ENCODE measurements at regions not wholly inside any gene's neighbourhood (a gene's known extent, or its start where the extent isn't known, plus 50 kb on each side); places are given as distances from the start of the nearest gene placed in this dataset.

DNA sequence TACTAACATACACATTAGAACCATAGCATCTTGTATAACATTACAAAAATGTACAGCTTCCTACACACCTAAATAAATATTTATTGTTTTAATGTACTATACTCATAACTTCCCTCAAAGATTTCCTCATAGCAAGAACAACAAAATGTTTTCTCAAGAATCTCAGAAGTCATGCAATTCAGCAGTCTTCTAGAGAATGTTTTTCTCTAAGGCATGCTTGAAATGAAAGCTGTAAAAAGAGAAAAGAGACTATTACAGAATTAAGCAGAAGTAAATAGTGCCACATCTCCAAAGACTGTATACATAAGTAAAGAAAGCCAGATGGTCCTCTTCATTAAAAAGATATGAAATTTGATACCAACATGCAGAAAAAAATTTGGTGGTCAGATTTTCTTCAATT is 672.2 kb downstream of the EPM2A start:
- no peak for TF ChIP-seq FOXA1 (IDR thresholded peaks at IDR 0.05)
- TF ChIP-seq, protein P1, sequence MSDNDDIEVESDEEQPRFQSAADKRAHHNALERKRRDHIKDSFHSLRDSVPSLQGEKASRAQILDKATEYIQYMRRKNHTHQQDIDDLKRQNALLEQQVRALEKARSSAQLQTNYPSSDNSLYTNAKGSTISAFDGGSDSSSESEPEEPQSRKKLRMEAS (IDR thresholded peaks at IDR 0.05): no peak
- TF ChIP-seq, protein P2, sequence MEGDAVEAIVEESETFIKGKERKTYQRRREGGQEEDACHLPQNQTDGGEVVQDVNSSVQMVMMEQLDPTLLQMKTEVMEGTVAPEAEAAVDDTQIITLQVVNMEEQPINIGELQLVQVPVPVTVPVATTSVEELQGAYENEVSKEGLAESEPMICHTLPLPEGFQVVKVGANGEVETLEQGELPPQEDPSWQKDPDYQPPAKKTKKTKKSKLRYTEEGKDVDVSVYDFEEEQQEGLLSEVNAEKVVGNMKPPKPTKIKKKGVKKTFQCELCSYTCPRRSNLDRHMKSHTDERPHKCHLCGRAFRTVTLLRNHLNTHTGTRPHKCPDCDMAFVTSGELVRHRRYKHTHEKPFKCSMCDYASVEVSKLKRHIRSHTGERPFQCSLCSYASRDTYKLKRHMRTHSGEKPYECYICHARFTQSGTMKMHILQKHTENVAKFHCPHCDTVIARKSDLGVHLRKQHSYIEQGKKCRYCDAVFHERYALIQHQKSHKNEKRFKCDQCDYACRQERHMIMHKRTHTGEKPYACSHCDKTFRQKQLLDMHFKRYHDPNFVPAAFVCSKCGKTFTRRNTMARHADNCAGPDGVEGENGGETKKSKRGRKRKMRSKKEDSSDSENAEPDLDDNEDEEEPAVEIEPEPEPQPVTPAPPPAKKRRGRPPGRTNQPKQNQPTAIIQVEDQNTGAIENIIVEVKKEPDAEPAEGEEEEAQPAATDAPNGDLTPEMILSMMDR (IDR thresholded peaks at IDR 0.05; ENCODE audit: low read depth, low read length, missing input control): no peak
- TF ChIP-seq EGR1 (IDR thresholded peaks at IDR 0.05; ENCODE audit: low read depth in 2 of 2): no peak
- TF ChIP-seq RAD21 (IDR thresholded peaks at IDR 0.05): no peak
- TF ChIP-seq, protein P3, sequence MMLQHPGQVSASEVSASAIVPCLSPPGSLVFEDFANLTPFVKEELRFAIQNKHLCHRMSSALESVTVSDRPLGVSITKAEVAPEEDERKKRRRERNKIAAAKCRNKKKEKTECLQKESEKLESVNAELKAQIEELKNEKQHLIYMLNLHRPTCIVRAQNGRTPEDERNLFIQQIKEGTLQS (IDR thresholded peaks at IDR 0.05): no peak

All from liver (tissue), 3 donors.